ENCODE measurements at regions not wholly inside any gene's neighbourhood (a gene's known extent, or its start where the extent isn't known, plus 50 kb on each side); places are given as distances from the start of the nearest gene placed in this dataset.

DNA sequence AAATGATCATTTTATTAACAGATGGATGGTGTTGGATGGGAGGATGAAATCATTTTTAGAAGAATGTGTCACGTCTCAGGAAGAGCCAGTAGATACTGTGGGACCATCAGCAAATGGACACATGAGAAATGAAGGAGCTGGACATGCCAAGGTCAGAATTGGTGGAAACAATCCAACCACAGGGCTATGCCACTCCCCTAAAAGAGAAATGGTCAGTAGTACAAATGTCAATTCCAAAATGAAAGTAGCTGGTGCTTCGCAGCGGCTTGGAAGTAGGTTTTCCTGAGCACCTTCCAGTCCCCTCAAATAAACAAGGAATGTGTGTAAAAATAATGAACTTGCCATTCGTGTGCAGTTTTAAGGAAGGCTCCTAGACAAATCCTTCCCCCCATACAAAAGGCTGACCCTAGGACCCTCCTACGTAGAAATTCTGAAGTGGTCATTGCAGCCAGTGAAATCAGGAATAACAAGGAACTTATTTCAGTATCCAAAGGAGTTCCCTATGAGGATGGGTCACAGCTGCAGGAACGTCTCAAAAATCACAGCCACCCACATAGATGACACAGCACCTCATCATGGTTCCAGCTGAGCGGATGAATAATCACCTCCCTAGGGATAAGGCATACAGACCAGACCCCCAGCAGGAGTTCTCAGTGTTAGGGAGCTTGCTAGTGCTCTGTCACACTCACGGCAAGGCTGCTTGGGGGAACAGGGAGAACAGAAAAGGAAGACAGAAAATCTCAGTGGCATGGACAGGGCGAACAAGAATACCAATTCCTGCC is 239.2 kb downstream of the HS3ST3A1 start:
- H3K14ac ChIP-seq (ENCODE audit: insufficient read depth, low read length): no peak overlapping the region
- no peak for DNase-seq

More for the DNA sequence above, 239.2 kb downstream of the HS3ST3A1 start:
- Mint-ChIP-seq H3K27me3 (ENCODE audit: low read depth) (peaks cover 5% of the 10 kb centered on the region), H3K36me3 (ENCODE audit: insufficient read depth in 1 of 3, low read depth in 3 of 3) (no peaks in the 10 kb centered on the region), H3K9me3 (no peaks in the 10 kb centered on the region; a peak in 1 of 5 replicates), H3K4me1 (peaks cover 0 to 4% of the 10 kb centered on the region in 2 experiments; a peak in 3 of 4 replicates), H3K27ac (no peak overlapping the region), H3K4me3 (no peak overlapping the region)
- Histone ChIP-seq H3K4ac (ENCODE audit: low read depth, low read length) (no peak overlapping the region), H3K27ac (ENCODE audit: insufficient read length, low read depth, low read length) (no peak overlapping the region), H2BK5ac (ENCODE audit: insufficient read length, low read length) (no peak overlapping the region), H2BK12ac (ENCODE audit: insufficient read length, low read depth, low read length) (no peak overlapping the region), H4K8ac (replicated peaks; ENCODE audit: insufficient read length, low read depth, low read length) (no peak overlapping the region), H3K9me3 (ENCODE audit: control insufficient read depth, low read depth, low read length) (no peaks in the 10 kb centered on the region), H3T11ph (ENCODE audit: low read length) (no peak overlapping the region), H3K79me2 (ENCODE audit: insufficient read depth, low read length) (no peaks in the 10 kb centered on the region), H3K18ac (ENCODE audit: insufficient read length, low read depth, low read length) (no peak overlapping the region), H4K91ac (ENCODE audit: insufficient read length, low read depth, low read length) (no peak overlapping the region), H3K9ac (ENCODE audit: extremely low read depth, insufficient read length, low read length) (no peak overlapping the region), H2BK120ac (ENCODE audit: low read depth, low read length, poor library complexity, severe bottlenecking) (no peak overlapping the region), H2AK5ac (ENCODE audit: insufficient read length, low read length) (no peak overlapping the region), H2AFZ (ENCODE audit: low read length) (no peak overlapping the region), H3K23ac (ENCODE audit: insufficient read length, low read depth, low read length) (no peak overlapping the region), H4K20me1 (ENCODE audit: control insufficient read depth, insufficient read depth, insufficient read length) (no peaks in the 10 kb centered on the region), H3K4me1 (ENCODE audit: insufficient read depth, low read length) (no peaks in the 10 kb centered on the region), H3K79me1 (ENCODE audit: insufficient read depth, low read depth, low read length, poor library complexity, severe bottlenecking) (no peaks in the 10 kb centered on the region), H4K5ac (ENCODE audit: insufficient read length, low read depth, low read length) (no peak overlapping the region), H3K27me3 (ENCODE audit: insufficient read depth, low read length) (no peaks in the 10 kb centered on the region), H3K4me2 (ENCODE audit: insufficient read depth, insufficient read length, low read length) (no peak overlapping the region), H3K23me2 (ENCODE audit: insufficient read length, low read depth, low read length, poor library complexity, severe bottlenecking) (no peaks in the 10 kb centered on the region), H2BK20ac (ENCODE audit: low read depth, low read length, poor library complexity, severe bottlenecking) (no peak overlapping the region), H2BK15ac (ENCODE audit: low read depth, low read length) (no peak overlapping the region), H3K56ac (ENCODE audit: insufficient read length, low read depth, low read length) (no peak overlapping the region)
- TF ChIP-seq CTCF (conservative IDR thresholded peaks at IDR 0.05): no peak
- no CpG with 5 or more reads among the region's 9 CpGs for WGBS (ENCODE audit: extremely low coverage, insufficient read length, low lambda C conversion rate)

Measured in H9 (cell line).